Retinal pigment epithelial cell (primary cell): ENCODE measurements at regions not wholly inside any gene's neighbourhood (a gene's known extent, or its start where the extent isn't known, plus 50 kb on each side); places are given as distances from the start of the nearest gene placed in this dataset.

Experiments
- DNase-seq: peaks from one replicate; pipeline ENCODE4 v3.0.0-alpha.2; 2010; ENCODE audit warnings: low read depth
- H3K4me3 ChIP-seq: 2 replicates; pipeline ENCODE4 v1.5.1; 2011; ENCODE audit warnings: mild to moderate bottlenecking, low read length, control low read depth, moderate library complexity
- TF ChIP-seq, protein P1 (sequence below): conservative IDR thresholded peaks from 2 replicates; pipeline ENCODE4 v1.5.1; 2011; ENCODE audit warnings: low read depth, low read length, control low read depth, inconsistent platforms

DNA sequence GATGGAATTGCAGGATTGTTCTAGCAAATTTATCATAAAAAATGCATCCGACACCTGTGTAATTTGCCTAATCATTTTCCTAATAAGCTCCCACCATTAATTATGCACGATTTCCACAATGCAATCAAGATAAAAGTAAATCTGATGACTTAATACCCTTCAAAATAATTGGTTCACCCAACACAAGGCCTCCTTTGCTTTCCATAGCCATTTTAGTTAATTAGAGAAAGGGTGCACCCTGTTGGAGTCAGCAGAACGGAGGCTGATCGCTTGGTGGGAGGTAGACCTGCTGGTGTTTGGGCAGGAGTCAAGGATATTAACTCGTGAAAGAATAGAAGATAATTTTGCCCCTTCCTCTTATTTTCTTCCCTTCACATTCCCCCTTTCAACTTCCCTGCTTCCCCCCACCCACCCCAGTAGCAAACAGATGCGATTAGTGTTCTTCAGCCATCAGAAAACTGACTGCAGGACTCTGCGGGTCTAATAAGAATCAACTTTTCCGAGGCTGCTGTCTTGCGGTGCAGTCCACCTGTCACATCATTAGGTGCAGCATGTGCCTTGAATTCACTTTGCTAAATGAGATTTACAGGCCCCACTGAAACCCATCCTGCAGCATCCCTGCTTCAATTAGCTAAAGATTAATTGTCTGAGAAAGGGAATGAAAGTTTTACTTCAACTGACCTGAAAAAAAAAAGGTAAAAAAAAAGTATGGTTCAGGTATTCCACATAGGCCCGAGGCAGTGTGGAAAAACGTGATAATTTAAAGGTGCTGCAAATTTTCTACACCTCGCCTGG is 553.7 kb upstream of the LMO3 start:
- TF ChIP-seq, protein P1, sequence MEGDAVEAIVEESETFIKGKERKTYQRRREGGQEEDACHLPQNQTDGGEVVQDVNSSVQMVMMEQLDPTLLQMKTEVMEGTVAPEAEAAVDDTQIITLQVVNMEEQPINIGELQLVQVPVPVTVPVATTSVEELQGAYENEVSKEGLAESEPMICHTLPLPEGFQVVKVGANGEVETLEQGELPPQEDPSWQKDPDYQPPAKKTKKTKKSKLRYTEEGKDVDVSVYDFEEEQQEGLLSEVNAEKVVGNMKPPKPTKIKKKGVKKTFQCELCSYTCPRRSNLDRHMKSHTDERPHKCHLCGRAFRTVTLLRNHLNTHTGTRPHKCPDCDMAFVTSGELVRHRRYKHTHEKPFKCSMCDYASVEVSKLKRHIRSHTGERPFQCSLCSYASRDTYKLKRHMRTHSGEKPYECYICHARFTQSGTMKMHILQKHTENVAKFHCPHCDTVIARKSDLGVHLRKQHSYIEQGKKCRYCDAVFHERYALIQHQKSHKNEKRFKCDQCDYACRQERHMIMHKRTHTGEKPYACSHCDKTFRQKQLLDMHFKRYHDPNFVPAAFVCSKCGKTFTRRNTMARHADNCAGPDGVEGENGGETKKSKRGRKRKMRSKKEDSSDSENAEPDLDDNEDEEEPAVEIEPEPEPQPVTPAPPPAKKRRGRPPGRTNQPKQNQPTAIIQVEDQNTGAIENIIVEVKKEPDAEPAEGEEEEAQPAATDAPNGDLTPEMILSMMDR = no peak
- DNase-seq = no peak
- no peak overlapping the region for H3K4me3 ChIP-seq

DNA sequence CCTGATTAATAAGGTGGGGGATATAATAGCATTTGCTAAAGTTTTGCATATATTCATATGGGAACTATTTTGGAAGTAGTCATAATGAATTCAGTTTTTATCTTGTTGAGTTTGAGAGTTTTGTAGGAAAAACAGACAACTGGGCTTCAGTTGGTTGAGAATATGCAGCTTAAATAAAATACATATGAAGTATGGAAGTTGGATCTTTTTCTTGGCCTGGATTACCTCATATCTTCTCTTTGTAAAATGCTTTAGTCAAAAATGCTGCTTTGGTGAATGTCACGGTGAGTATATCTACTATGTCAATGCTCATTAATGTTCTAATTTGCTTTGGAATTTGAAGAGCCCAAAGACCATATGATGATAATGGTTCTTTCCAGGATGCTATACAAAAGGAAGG is 552.2 kb upstream of the LMO3 start:
- TF ChIP-seq, protein P1 = no peak
- no peak for DNase-seq
- H3K4me3 ChIP-seq = no peak overlapping the region

DNA sequence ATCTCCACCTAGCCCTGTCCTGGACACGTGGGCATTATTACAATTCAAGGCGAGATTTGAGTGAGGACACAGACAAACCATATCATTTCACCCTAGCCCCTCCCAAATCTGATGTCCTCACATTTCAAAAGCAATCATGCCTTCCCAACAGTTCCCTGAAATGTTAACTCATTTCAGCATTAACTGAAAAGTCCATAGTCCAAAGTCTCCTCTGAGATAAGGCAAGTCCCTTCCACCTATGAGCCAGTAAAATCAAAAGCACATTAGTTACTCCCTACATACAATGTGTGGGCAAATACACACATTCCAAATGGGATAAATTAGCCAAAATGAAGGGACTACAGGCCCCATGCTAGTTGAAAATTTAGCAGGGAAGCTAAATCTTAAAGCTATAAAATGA is 546.0 kb upstream of the LMO3 start:
- no peak overlapping the region for H3K4me3 ChIP-seq
- DNase-seq = no peak
- TF ChIP-seq, protein P1 = no peak

DNA sequence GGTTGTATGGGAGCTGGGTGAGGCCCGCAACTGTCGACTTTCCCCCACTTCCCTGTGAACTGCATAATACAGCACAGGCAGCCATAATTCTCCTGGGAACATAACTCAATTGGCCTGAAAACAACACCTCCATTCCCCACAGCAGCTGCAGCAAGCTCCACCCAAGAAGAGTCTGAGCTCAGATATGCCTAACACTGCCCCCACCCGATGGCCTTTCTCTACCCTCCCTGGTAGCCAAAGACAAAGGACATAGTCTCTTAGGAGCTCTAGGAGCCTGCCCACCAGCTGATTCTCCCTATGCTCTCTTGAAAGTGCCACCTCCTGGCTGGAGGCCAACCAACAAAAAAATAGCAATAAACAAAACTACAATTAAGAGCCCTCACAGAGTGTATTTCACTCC is 542.7 kb upstream of the LMO3 start:
- TF ChIP-seq, protein P1 = no peak
- H3K4me3 ChIP-seq = no peak overlapping the region
- no peak for DNase-seq

DNA sequence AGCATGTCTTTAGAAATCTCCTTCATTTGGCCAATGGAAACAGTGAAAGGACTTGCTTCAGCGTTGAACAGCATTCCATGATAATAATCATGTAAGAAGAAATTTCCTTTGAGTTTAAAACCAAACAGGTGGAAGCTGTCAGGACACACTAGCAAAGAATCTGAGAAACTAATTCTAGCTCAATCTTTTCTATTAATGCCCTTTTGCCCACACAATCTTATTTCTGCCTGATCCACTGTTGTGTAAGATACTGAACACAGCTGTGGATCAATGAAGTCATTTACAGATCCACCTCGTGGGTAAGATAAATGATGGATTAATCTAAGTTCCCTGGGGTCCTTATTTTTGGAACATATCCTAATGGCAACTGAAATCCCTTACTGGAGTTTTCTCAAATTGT is 536.9 kb upstream of the LMO3 start:
- DNase-seq = no peak
- no peak overlapping the region for H3K4me3 ChIP-seq
- TF ChIP-seq, protein P1 = no peak

DNA sequence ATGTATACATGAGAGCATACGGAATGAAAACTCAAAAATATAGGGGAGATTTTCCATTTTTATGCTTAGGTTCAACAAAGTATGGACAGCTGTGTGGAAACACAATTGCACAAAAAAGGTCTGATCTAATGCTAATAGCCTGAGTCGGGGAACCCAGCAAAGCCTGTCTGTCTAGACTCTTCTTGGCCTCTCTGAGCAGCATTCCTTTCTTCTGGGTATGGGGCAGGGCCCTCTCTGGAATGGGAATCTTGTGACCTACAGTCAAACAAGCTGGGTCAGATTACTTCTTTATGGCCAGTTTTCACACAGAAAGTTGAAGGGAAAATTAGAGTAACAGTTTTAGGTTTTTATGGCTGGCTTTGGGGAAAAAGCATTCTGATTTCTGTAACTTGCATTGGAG is 534.0 kb upstream of the LMO3 start:
- TF ChIP-seq, protein P1 = no peak
- H3K4me3 ChIP-seq = no peak overlapping the region
- no peak for DNase-seq

DNA sequence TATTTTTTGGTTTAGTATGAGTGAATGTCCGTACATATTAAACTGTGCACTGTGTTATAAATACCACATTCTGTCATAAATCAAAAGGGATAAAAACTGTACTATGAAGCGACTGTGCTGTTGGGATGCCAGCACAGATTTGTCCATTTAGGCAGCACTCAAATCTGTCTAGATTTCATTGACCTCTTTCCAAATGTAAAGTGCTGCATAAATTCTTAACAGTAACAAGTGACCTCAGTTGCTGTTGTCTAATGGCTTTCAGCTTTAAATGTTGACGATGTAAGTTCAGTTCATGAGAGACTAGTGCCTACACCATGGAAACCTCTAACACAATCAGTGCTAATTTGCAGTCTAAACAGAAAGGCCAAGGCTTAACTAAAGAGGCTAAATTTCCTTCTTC is 531.4 kb upstream of the LMO3 start:
- DNase-seq = no peak
- TF ChIP-seq, protein P1 = no peak
- no peak overlapping the region for H3K4me3 ChIP-seq
